Tibial nerve (tissue), 4 donors: ENCODE measurements at regions not wholly inside any gene's neighbourhood (a gene's known extent, or its start where the extent isn't known, plus 50 kb on each side); places are given as distances from the start of the nearest gene placed in this dataset.
A peak's percentile ranks its signal among the peaks of the same experiment; 100 is the strongest.

Experiments used
- DNase-seq, 2 donors: peaks; one replicate each; pipeline ENCODE4 v3.0.0-alpha.2; 2019; ENCODE audit warnings: low spot score in 2 of 2
- H3K27ac ChIP-seq, 4 donors: fragments of 200-600 bp; sonication (generic) in 3 of 4; one replicate each; pipeline ENCODE4 v1.5.1; 2017 to 2019; ENCODE audit warnings: mild to moderate bottlenecking in 1 of 4
- H3K27me3 ChIP-seq, 2 donors: fragments of 200-600 bp; sonication (generic) in 1 of 2; one replicate each; pipeline versions ENCODE4 v1.5.1 to v1.6.0; 2017 to 2019
- H3K36me3 ChIP-seq, 3 donors: fragments of 200-600 bp; sonication (generic); one replicate each; pipeline ENCODE4 v1.5.1; 2018 to 2019
- H3K4me1 ChIP-seq, 4 donors: fragments of 200-600 bp; sonication (generic) in 3 of 4; one replicate each; pipeline ENCODE4 v1.5.1; 2017 to 2019
- H3K4me3 ChIP-seq, 4 donors: fragments of 200-600 bp; sonication (generic) in 3 of 4; one replicate each; pipeline ENCODE4 v1.5.1; 2017 to 2019; ENCODE audit warnings: mild to moderate bottlenecking in 1 of 4, moderate library complexity in 1 of 4
- H3K9me3 ChIP-seq, 4 donors: fragments of 200-600 bp; sonication (generic) in 3 of 4; one replicate each; pipeline ENCODE4 v1.5.1; 2017 to 2019
- CTCF ChIP-seq, 5 experiments: fragments of 200-600 bp in 3 of 5; fragments of 450-650 bp in 2 of 5; sonication (generic) in 3 of 5; IDR thresholded peaks; one replicate each; pipeline ENCODE4 v1.5.1; 2016 to 2019; ENCODE audit warnings: antibody characterized with exemption in 5 of 5, mild to moderate bottlenecking in 3 of 5, moderate library complexity in 2 of 5
- EP300 ChIP-seq, 2 donors: sonication (generic); formaldehyde crosslinking; IDR thresholded peaks; one replicate each; pipeline ENCODE4 v1.6.1; 2017; ENCODE audit warnings: antibody characterized with exemption in 2 of 2, mild to moderate bottlenecking in 1 of 2
- POLR2A ChIP-seq, 2 donors: fragments of 450-650 bp; IDR thresholded peaks; one replicate each; pipeline ENCODE4 v1.6.1; 2017; ENCODE audit warnings: antibody characterized with exemption in 2 of 2, mild to moderate bottlenecking in 2 of 2, moderate library complexity in 2 of 2
- WGBS, 2 donors: methylation state at CpG; one replicate each; pipeline ENCODE4 v1.1.5; 2018; 5-methylcytosine and 5-hydroxymethylcytosine counted together

GRCh38 chr16:64094992-64095634 lies 1026.8 kb downstream of the CDH11 start:
- Histone ChIP-seq H3K27me3 (no peaks in the 10 kb centered on the region), H3K9me3 (no peaks in the 10 kb centered on the region), H3K4me3 (no peak overlapping the region), H3K4me1 (no peaks in the 10 kb centered on the region), H3K36me3 (no peaks in the 10 kb centered on the region), H3K27ac (no peak overlapping the region)
- TF ChIP-seq EP300 (IDR thresholded peaks at IDR 0.05) (no peak), CTCF (IDR thresholded peaks at IDR 0.05) (no peak), POLR2A (IDR thresholded peaks at IDR 0.05) (no peak)
- WGBS, 2 donors: 76 to 80% methylated on average over 7 of the region's 7 CpGs
- no peak for DNase-seq

- no peaks in the 10 kb centered on the region for H3K4me1 ChIP-seq
- TF ChIP-seq POLR2A (IDR thresholded peaks at IDR 0.05) (no peak), CTCF (IDR thresholded peaks at IDR 0.05) (no peak), EP300 (IDR thresholded peaks at IDR 0.05) (no peak)
- H3K36me3 ChIP-seq: no peaks in the 10 kb centered on the region
- no peaks in the 10 kb centered on the region for H3K27me3 ChIP-seq
- H3K27ac ChIP-seq: no peak overlapping the region
- no peaks in the 10 kb centered on the region for H3K9me3 ChIP-seq
- H3K4me3 ChIP-seq: no peak overlapping the region
- 65 to 67% methylated on average over 4 of the region's 4 CpGs for WGBS, 2 donors
- DNase-seq: no peak
These were observed 1027.5 kb downstream of the CDH11 start for GRCh38 chr16:64094181-64094965.

GRCh38 chr16:64092271-64092670 lies 1029.6 kb downstream of the CDH11 start:
- H3K9me3 ChIP-seq: no peaks in the 10 kb centered on the region
- H3K27me3 ChIP-seq: no peaks in the 10 kb centered on the region
- no peak overlapping the region for H3K27ac ChIP-seq
- TF ChIP-seq CTCF (IDR thresholded peaks at IDR 0.05) (no peak), POLR2A (IDR thresholded peaks at IDR 0.05) (no peak), EP300 (IDR thresholded peaks at IDR 0.05) (no peak)
- H3K4me1 ChIP-seq: no peaks in the 10 kb centered on the region
- no peak for DNase-seq
- 86 to 91% methylated on average over 3 of the region's 3 CpGs for WGBS, 2 donors
- H3K36me3 ChIP-seq: no peaks in the 10 kb centered on the region
- no peak overlapping the region for H3K4me3 ChIP-seq

- Histone ChIP-seq H3K27ac (no peak overlapping the region), H3K4me1 (no peaks in the 10 kb centered on the region), H3K9me3 (no peaks in the 10 kb centered on the region), H3K4me3 (no peak overlapping the region), H3K36me3 (no peaks in the 10 kb centered on the region), H3K27me3 (no peaks in the 10 kb centered on the region)
- TF ChIP-seq POLR2A (IDR thresholded peaks at IDR 0.05) (no peak), CTCF (IDR thresholded peaks at IDR 0.05) (no peak), EP300 (IDR thresholded peaks at IDR 0.05) (no peak)
- DNase-seq: no peak
- WGBS, 2 donors: 72 to 75% methylated on average over 2 of the region's 2 CpGs
These were observed 1031.5 kb downstream of the CDH11 start for GRCh38 chr16:64090327-64090726.

GRCh38 chr16:64089697-64090096 lies 1032.2 kb downstream of the CDH11 start:
- no peak for TF ChIP-seq EP300 (IDR thresholded peaks at IDR 0.05)
- TF ChIP-seq CTCF (IDR thresholded peaks at IDR 0.05): peak; percentile 14 to 42 (median 27)
- TF ChIP-seq POLR2A (IDR thresholded peaks at IDR 0.05): no peak
- no peaks in the 10 kb centered on the region for H3K9me3 ChIP-seq
- peak in 1 of 2 donors; percentile 17 for DNase-seq

More at GRCh38 chr16:64089697-64090096, 1032.2 kb downstream of the CDH11 start:
- Histone ChIP-seq H3K4me3 (no peak overlapping the region), H3K36me3 (no peaks in the 10 kb centered on the region), H3K27ac (no peak overlapping the region), H3K27me3 (no peaks in the 10 kb centered on the region), H3K4me1 (no peaks in the 10 kb centered on the region)
